DND-41 (cell line): ENCODE measurements at regions not wholly inside any gene's neighbourhood (a gene's known extent, or its start where the extent isn't known, plus 50 kb on each side); places are given as distances from the start of the nearest gene placed in this dataset.

Experiments used
- ATAC-seq: fragments of 200-7000 bp; cut with Tn5 transposase; 3 replicates; pipeline ENCODE4 v1.9.1; 2021; ENCODE audit warnings: low read depth; ENCODE audit not compliant: insufficient read depth
- DNase-seq: peaks from one replicate; pipeline ENCODE4 v3.0.0-alpha.2; 2020
- H2AFZ ChIP-seq: 2 replicates; pipeline ENCODE4 v1.6.0; 2012; ENCODE audit warnings: low read depth, low read length
- H3K27ac ChIP-seq: 2 replicates; pipeline ENCODE4 v1.5.1; 2012; ENCODE audit warnings: low read length, inconsistent platforms
- H3K27me3 ChIP-seq: fragments of 200-600 bp; sonication (generic); 2 replicates; pipeline ENCODE4 v1.6.0; 2012; ENCODE audit warnings: low read length, mild to moderate bottlenecking, inconsistent platforms; ENCODE audit not compliant: insufficient read depth, poor library complexity
- H3K36me3 ChIP-seq: 2 replicates; pipeline ENCODE4 v1.5.1; 2012; ENCODE audit warnings: low read length, inconsistent platforms; ENCODE audit not compliant: insufficient read depth
- H3K4me1 ChIP-seq: 2 replicates; pipeline ENCODE4 v1.5.1; 2012; ENCODE audit warnings: mild to moderate bottlenecking, low read length; ENCODE audit not compliant: insufficient read depth
- H3K4me2 ChIP-seq: 2 replicates; pipeline ENCODE4 v1.6.0; 2012; ENCODE audit warnings: mild to moderate bottlenecking, moderate library complexity, low read length, inconsistent platforms; ENCODE audit not compliant: insufficient read depth
- H3K4me3 ChIP-seq, 2 experiments: fragments of 200-600 bp in 1 of 2; shearing (Covaris generic) in 1 of 2; 2 replicates each; pipeline ENCODE4 v1.5.1; 2012 to 2016; ENCODE audit warnings: inconsistent platforms in 2 of 2, low read length in 2 of 2, mild to moderate bottlenecking in 2 of 2, low read depth in 1 of 2, moderate library complexity in 1 of 2
- H3K79me2 ChIP-seq: 2 replicates; pipeline ENCODE4 v1.6.0; 2012; ENCODE audit warnings: low read length, inconsistent platforms; ENCODE audit not compliant: insufficient read depth
- H3K9ac ChIP-seq: 2 replicates; pipeline ENCODE4 v1.6.0; 2012; ENCODE audit warnings: low read depth, mild to moderate bottlenecking, inconsistent platforms, low read length, moderate library complexity
- H3K9me3 ChIP-seq: 2 replicates; pipeline ENCODE4 v1.5.1; 2012; ENCODE audit warnings: low read length, moderate library complexity, mild to moderate bottlenecking, inconsistent platforms; ENCODE audit not compliant: insufficient read depth, severe bottlenecking
- H4K20me1 ChIP-seq: 2 replicates; pipeline ENCODE4 v1.6.0; 2012; ENCODE audit warnings: low read length; ENCODE audit not compliant: insufficient read depth
- CTCF ChIP-seq: IDR thresholded peaks from 2 replicates; pipeline ENCODE4 v1.5.1; 2012; ENCODE audit warnings: borderline replicate concordance, low read length, moderate library complexity, mild to moderate bottlenecking; ENCODE audit not compliant: poor library complexity, severe bottlenecking; ENCODE audit errors: extremely low read depth
- EZH2 ChIP-seq: IDR thresholded peaks from 3 replicates; pipeline ENCODE4 v1.6.1; 2012; ENCODE audit warnings: borderline replicate concordance, low read depth, mild to moderate bottlenecking, moderate library complexity, low read length, inconsistent platforms; ENCODE audit not compliant: severe bottlenecking

GRCh38 chr7:156055206-156055822, 243.1 kb upstream of the SHH start:
- Histone ChIP-seq H3K36me3 (no peaks in the 10 kb centered on the region), H3K27me3 (peaks cover 10% of the 10 kb centered on the region), H3K9ac (no peak overlapping the region), H3K4me2 (no peak overlapping the region), H3K4me3 (no peak overlapping the region), H3K79me2 (no peaks in the 10 kb centered on the region), H4K20me1 (no peaks in the 10 kb centered on the region), H3K4me1 (no peaks in the 10 kb centered on the region), H2AFZ (no peak overlapping the region), H3K27ac (no peak overlapping the region), H3K9me3 (no peaks in the 10 kb centered on the region)
- ATAC-seq, result no peak
- no peak for DNase-seq
- no peak for TF ChIP-seq CTCF
- TF ChIP-seq EZH2, result no peak

- H3K79me2 ChIP-seq, result no peaks in the 10 kb centered on the region
- peaks cover under 1% of the 10 kb centered on the region for H3K27me3 ChIP-seq
- ATAC-seq (no peak), DNase-seq (no peak)
- H3K27ac ChIP-seq, result no peak overlapping the region
- H3K4me2 ChIP-seq, result no peak overlapping the region
- no peak overlapping the region for H3K4me3 ChIP-seq
- H4K20me1 ChIP-seq, result no peaks in the 10 kb centered on the region
- no peaks in the 10 kb centered on the region for H3K36me3 ChIP-seq
- H3K9ac ChIP-seq, result no peak overlapping the region
- H3K4me1 ChIP-seq, result no peaks in the 10 kb centered on the region
- no peaks in the 10 kb centered on the region for H3K9me3 ChIP-seq
- H2AFZ ChIP-seq, result no peak overlapping the region
- TF ChIP-seq EZH2 (no peak), CTCF (no peak)
Measured at GRCh38 chr7:156051884-156052283, 239.6 kb upstream of the SHH start.

GRCh38 chr7:156050636-156051569, 238.6 kb upstream of the SHH start:
- H3K79me2 ChIP-seq, result no peaks in the 10 kb centered on the region
- TF ChIP-seq CTCF (no peak), EZH2 (no peak)
- H3K9me3 ChIP-seq, result no peaks in the 10 kb centered on the region
- H3K4me3 ChIP-seq, result no peak overlapping the region
- no peaks in the 10 kb centered on the region for H3K27me3 ChIP-seq
- no peak for DNase-seq
- no peak overlapping the region for H3K27ac ChIP-seq
- no peak for ATAC-seq
- no peak overlapping the region for H3K9ac ChIP-seq
- H2AFZ ChIP-seq, result no peak overlapping the region
- no peaks in the 10 kb centered on the region for H3K36me3 ChIP-seq
- H3K4me1 ChIP-seq, result no peaks in the 10 kb centered on the region
- H4K20me1 ChIP-seq, result no peaks in the 10 kb centered on the region
- no peak overlapping the region for H3K4me2 ChIP-seq
